Iris pigment epithelial cell (primary cell): ENCODE measurements at regions not wholly inside any gene's neighbourhood (a gene's known extent, or its start where the extent isn't known, plus 50 kb on each side); places are given as distances from the start of the nearest gene placed in this dataset.

ENCODE experiments used
- DNase-seq: peaks from one replicate; pipeline ENCODE4 v3.0.0-alpha.2; 2011; ENCODE audit warnings: low read depth

DNA sequence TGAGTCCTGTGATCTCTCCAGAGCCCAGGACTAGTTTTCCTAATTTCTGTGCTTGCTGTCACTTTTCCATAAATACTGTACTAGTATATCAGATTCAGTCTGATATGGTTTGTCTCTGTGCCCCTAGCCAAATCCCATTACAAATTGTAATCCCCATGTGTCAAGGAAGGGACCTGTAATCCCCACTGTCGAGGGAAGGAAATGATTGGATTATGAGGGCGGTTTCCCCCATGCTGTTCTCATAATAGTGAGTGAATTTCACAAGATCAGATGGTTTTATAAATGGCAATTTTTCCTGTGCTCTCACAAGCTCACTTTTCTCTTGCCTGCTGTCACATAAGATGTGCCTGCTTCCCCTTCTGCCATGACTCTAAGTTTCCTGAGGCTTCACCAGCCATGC lies 54.8 kb upstream of the IFRD1 start:
- no peak for DNase-seq

DNA sequence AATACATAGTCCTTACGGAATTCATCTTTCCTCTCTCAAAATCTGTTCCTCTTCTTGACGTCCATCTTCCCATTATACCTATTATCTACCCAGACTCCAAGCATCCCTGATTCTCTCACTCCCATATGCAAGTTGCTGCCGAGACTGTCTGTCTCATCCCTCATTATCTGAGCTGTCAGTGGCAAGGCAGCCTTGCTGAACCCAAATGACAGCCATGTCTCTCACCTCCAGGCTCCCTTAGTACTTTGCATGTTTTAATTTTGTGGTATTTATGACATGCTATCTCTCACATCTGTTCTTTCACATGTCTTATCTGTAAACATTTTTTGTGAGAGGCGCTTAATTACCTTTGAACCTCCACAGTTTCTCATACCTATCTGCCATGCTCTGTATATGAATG lies 54.4 kb upstream of the IFRD1 start:
- no peak for DNase-seq

DNA sequence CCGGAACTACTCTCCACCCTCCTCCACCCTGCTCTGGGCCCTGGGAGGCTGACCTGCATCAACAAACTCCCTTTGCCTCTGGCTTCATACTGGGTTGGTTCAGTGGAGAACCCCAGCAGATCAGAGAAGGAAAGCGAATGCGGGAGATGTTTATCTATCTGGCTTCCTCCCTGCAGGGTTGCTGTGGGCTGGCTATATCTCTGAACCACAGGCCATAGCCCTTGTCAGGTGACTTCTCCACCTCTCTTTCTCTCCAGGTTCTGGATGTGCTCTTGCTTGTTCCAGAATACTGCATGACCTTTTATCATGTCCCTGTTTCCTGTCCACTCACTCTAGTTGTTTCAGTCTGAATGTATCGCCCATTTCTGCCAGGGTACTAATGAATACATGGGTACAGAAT lies 51.7 kb upstream of the IFRD1 start:
- no peak for DNase-seq

DNA sequence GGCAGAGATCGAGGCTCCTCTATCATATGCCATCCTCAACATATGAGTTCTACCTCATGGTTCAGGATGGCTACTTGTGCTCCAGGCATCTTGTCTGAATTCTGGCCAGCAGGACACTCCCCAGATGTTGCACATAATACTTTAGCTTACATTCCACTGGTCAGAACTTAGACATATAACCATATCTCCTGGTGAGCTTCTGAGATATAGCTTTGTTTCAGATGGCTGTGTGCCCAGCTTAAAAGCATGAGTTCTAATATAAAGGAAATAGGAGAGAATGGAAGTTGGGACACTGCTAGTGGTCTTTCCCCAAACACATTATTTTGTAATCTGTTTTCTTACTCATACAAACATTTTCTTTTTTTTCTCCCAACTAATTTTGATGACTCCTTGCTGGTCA lies 50.8 kb upstream of the IFRD1 start:
- peak; percentile 59 for DNase-seq

DNA sequence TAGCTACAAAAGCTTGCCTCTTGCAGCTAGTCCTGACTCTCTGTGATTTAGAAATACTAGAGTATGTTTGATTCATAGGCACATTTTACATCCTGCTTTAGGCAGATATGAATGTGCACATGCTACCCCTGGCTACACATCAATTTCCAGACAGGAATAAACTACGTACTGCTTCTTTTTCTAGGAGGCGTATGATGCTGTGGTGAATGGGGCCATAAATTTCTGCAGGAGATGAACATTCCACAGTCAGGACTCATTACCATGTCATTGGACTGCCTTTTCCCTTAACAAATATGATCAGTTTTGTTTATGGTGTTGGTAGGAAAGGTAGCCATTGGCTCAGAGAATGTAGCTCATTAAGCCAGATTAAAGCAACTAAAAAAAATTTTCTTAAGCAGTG lies 50.1 kb upstream of the IFRD1 start:
- peak; percentile 39 for DNase-seq
